HEK293 (cell line): ENCODE measurements at regions not wholly inside any gene's neighbourhood (a gene's known extent, or its start where the extent isn't known, plus 50 kb on each side); places are given as distances from the start of the nearest gene placed in this dataset.

Experiments
- CTCF ChIA-PET: fragments of 350-600 bp; formaldehyde crosslinking; extraction: SDS; loops from one replicate; lab custom pipeline; 2021; ENCODE audit warnings: antibody characterized with exemption; lab: Yijun Ruan, JAX
- POLR2A ChIA-PET: fragments of 300-600 bp; formaldehyde crosslinking; extraction: SDS; loops from one replicate; lab custom pipeline; 2020; ENCODE audit warnings: antibody characterized with exemption, inconsistent platforms; lab: Yijun Ruan, JAX
- H3K27ac ChIP-seq: fragments of 200-500 bp; sonication (Bioruptor generic); 2 replicates; pipeline ENCODE4 v1.5.1; 2014; ENCODE audit warnings: low read depth, low read length, control low read depth, inconsistent platforms; ENCODE audit errors: extremely low read depth
- H3K36me3 ChIP-seq, 2 experiments: fragments of 200-500 bp in 1 of 2; sonication (Bioruptor generic) in 1 of 2; 1 replicate in 1 of 2; 2 replicates in 1 of 2; pipeline ENCODE4 v1.5.1; 2014 to 2017; ENCODE audit warnings: inconsistent platforms in 2 of 2, low read length in 2 of 2; ENCODE audit not compliant: control insufficient read depth in 2 of 2, insufficient read depth in 1 of 2
- H3K4me1 ChIP-seq: fragments of 200-500 bp; sonication (Bioruptor generic); 2 replicates; pipeline ENCODE4 v1.5.1; 2014; ENCODE audit warnings: mild to moderate bottlenecking, low read length, inconsistent platforms; ENCODE audit not compliant: control insufficient read depth, insufficient read depth
- H3K4me3 ChIP-seq: 2 replicates; pipeline ENCODE4 v1.5.1; 2011; ENCODE audit warnings: low read depth, mild to moderate bottlenecking, control low read depth, low read length, moderate library complexity
- H3K9me3 ChIP-seq: fragments of 200-500 bp; sonication (Bioruptor generic); 2 replicates; pipeline ENCODE4 v1.5.1; 2014; ENCODE audit warnings: low read depth, low read length, inconsistent platforms; ENCODE audit not compliant: control insufficient read depth, insufficient read depth
- EGR2 ChIP-seq: fragments of 450-650 bp; formaldehyde crosslinking; IDR thresholded peaks from 2 replicates; pipeline ENCODE4 v1.5.1; 2016; ENCODE audit warnings: low read depth, missing biosample characterization, missing genetic modification characterization
- GLI4 ChIP-seq: fragments of 450-650 bp; formaldehyde crosslinking; IDR thresholded peaks from 2 replicates; pipeline ENCODE4 v1.5.1; 2016; ENCODE audit warnings: missing biosample characterization, missing genetic modification characterization
- HOXC10 ChIP-seq: sonication (generic); formaldehyde crosslinking; IDR thresholded peaks from 2 replicates; pipeline ENCODE4 v1.8.1; 2023; ENCODE audit warnings: mild to moderate bottlenecking, missing genetic modification reagents
- PRDM6 ChIP-seq: fragments of 450-650 bp; formaldehyde crosslinking; IDR thresholded peaks from 2 replicates; pipeline ENCODE4 v1.5.1; 2017; ENCODE audit warnings: missing biosample characterization, missing genetic modification characterization
- ZBTB44 ChIP-seq: fragments of 450-650 bp; IDR thresholded peaks from 2 replicates; pipeline ENCODE4 v1.5.1; 2018; ENCODE audit warnings: missing biosample characterization, mild to moderate bottlenecking, missing genetic modification characterization
- ZBTB48 ChIP-seq: fragments of 450-650 bp; formaldehyde crosslinking; IDR thresholded peaks from 2 replicates; pipeline ENCODE4 v1.5.1; 2016; ENCODE audit warnings: missing biosample characterization, missing genetic modification characterization
- ZBTB7A ChIP-seq: fragments of 450-650 bp; formaldehyde crosslinking; IDR thresholded peaks from 2 replicates; pipeline ENCODE4 v1.5.1; 2016; ENCODE audit warnings: low read depth, missing biosample characterization, missing genetic modification characterization
- ZFHX2 ChIP-seq: fragments of 450-650 bp; formaldehyde crosslinking; conservative IDR thresholded peaks from 2 replicates; pipeline ENCODE4 v1.5.1; 2016; ENCODE audit warnings: missing biosample characterization, missing genetic modification characterization
- ZNF18 ChIP-seq: fragments of 450-650 bp; formaldehyde crosslinking; IDR thresholded peaks from 2 replicates; pipeline ENCODE4 v1.5.1; 2016; ENCODE audit warnings: missing biosample characterization, missing genetic modification characterization
- ZNF184 ChIP-seq: fragments of 450-650 bp; IDR thresholded peaks from 2 replicates; pipeline ENCODE4 v1.5.1; 2018; ENCODE audit warnings: missing biosample characterization, mild to moderate bottlenecking, missing genetic modification characterization
- ZNF202 ChIP-seq: fragments of 450-650 bp; formaldehyde crosslinking; IDR thresholded peaks from 2 replicates; pipeline ENCODE4 v1.5.1; 2016; ENCODE audit warnings: missing biosample characterization, missing genetic modification characterization, borderline replicate concordance
- ZNF239 ChIP-seq: fragments of 450-650 bp; formaldehyde crosslinking; IDR thresholded peaks from 2 replicates; pipeline ENCODE4 v1.5.1; 2016; ENCODE audit warnings: missing biosample characterization, missing genetic modification characterization
- ZNF398 ChIP-seq: fragments of 450-650 bp; formaldehyde crosslinking; IDR thresholded peaks from 2 replicates; pipeline ENCODE4 v1.5.1; 2017; ENCODE audit warnings: missing biosample characterization, missing genetic modification characterization
- ZNF48 ChIP-seq: fragments of 450-650 bp; formaldehyde crosslinking; IDR thresholded peaks from 2 replicates; pipeline ENCODE4 v1.5.1; 2016; ENCODE audit warnings: missing biosample characterization, missing genetic modification characterization
- ZNF529 ChIP-seq: fragments of 450-650 bp; formaldehyde crosslinking; IDR thresholded peaks from 2 replicates; pipeline ENCODE4 v1.5.1; 2017; ENCODE audit warnings: missing genetic modification characterization, missing biosample characterization; ENCODE audit not compliant: insufficient replicate concordance
- ZNF548 ChIP-seq: fragments of 450-650 bp; formaldehyde crosslinking; IDR thresholded peaks from 2 replicates; pipeline ENCODE4 v1.5.1; 2016; ENCODE audit warnings: missing biosample characterization, missing genetic modification characterization
- ZNF571 ChIP-seq: fragments of 450-650 bp; formaldehyde crosslinking; IDR thresholded peaks from 2 replicates; pipeline ENCODE4 v1.5.0; 2017; ENCODE audit warnings: missing biosample characterization, missing genetic modification characterization
- ZNF624 ChIP-seq: fragments of 450-650 bp; formaldehyde crosslinking; IDR thresholded peaks from 2 replicates; pipeline ENCODE4 v1.5.1; 2017; ENCODE audit warnings: missing biosample characterization, missing genetic modification characterization
- ZNF677 ChIP-seq: fragments of 450-650 bp; IDR thresholded peaks from 2 replicates; pipeline ENCODE4 v1.5.0; 2018; ENCODE audit warnings: missing biosample characterization, mild to moderate bottlenecking, missing genetic modification characterization, moderate library complexity
- ZSCAN18 ChIP-seq: fragments of 450-650 bp; formaldehyde crosslinking; IDR thresholded peaks from 2 replicates; pipeline ENCODE4 v1.5.1; 2016; ENCODE audit warnings: missing biosample characterization, missing genetic modification characterization
- ZSCAN5A ChIP-seq: fragments of 450-650 bp; formaldehyde crosslinking; IDR thresholded peaks from 2 replicates; pipeline ENCODE4 v1.5.1; 2016; ENCODE audit warnings: missing biosample characterization, missing genetic modification characterization

GRCh38 chr15:69988541-69989225, 109.0 kb downstream of the TLE3 start (continued):
- TF ChIP-seq PRDM6 (tag by site-specific recombination), result no peak
- TF ChIP-seq, all 188 proteins: peak for 0

- TF ChIP-seq ZNF677 (no peak), GLI4 (0 out of 2 replicates have a peak, but pooled peaks have one; percentile 37), ZBTB48 (tag by site-specific recombination) (no peak), ZNF239 (tag by site-specific recombination) (no peak), ZNF18 (tag by site-specific recombination) (peak; percentile 60; the same call in 1 of the 2 replicates), ZNF184 (no peak), ZFHX2 (tag by site-specific recombination) (peak; percentile 88), ZNF202 (no peak), EGR2 (peak; percentile 66), ZNF48 (tag by site-specific recombination) (0 out of 2 replicates have a peak, but pooled peaks have one; percentile 64)
- POLR2A ChIA-PET, result no interaction called here
- Histone ChIP-seq H3K36me3 (no peaks in the 10 kb centered on the region), H3K4me1 (peaks cover 10% of the 10 kb centered on the region), H3K4me3 (no peak overlapping the region), H3K9me3 (no peaks in the 10 kb centered on the region), H3K27ac (no peak overlapping the region)
- CTCF ChIA-PET, result no interaction called here
Observed at GRCh38 chr15:69990566-69991421, 106.9 kb downstream of the TLE3 start.

- TF ChIP-seq ZNF571 (tag by site-specific recombination) (no peak), ZSCAN5A (tag by site-specific recombination) (no peak), ZNF529 (tag by site-specific recombination) (no peak), ZNF624 (tag by site-specific recombination) (no peak), ZSCAN18 (tag by site-specific recombination) (no peak), ZNF548 (tag by site-specific recombination) (no peak), HOXC10 (CRISPR knock-in tag) (no peak), ZBTB7A (tag by site-specific recombination) (no peak), ZNF398 (no peak), ZBTB44 (tag by site-specific recombination) (no peak)
- H3K27ac ChIP-seq, result no peak overlapping the region
- H3K9me3 ChIP-seq, result no peaks in the 10 kb centered on the region
- CTCF ChIA-PET, result interaction anchor here (0.7 kb wide), 2 partner anchors 52 to 500 kb away, joined by 3 to 4 read pairs; no protein-coding TSS in a partner anchor
- peaks cover 14% of the 10 kb centered on the region for H3K4me1 ChIP-seq
- H3K36me3 ChIP-seq, result no peaks in the 10 kb centered on the region
- POLR2A ChIA-PET, result no interaction called here
- H3K4me3 ChIP-seq, result no peak overlapping the region
Observed at GRCh38 chr15:69991551-69991980, 106.2 kb downstream of the TLE3 start.
